ENCODE measurements at regions not wholly inside any gene's neighbourhood (a gene's known extent, or its start where the extent isn't known, plus 50 kb on each side); places are given as distances from the start of the nearest gene placed in this dataset.
"Not testable (repeated sequence)": the region's sequence is repeated elsewhere in the genome, so short reads cannot be mapped to it uniquely, and the experiment has no call there.

DNA sequence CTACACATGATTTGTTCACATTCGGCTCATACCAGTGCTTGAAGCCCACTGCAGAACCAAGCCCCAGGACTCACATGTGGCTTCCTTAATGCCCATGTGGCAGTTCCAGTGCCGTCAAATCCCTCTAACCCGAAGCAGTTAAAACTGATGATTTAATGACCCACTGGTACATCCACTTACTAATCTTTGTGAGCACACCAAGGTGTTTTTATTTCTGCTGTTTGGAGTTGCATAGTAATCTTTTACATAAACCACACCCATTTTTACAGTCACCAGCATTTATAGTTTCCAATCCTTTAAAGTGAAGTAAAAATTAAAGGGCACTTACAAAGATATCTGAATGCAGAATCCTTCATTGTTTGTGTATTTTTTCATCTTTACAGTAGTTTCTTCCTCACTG is 232.0 kb downstream of the ANKRD60 start:
- DNase-seq, result no peak

DNA sequence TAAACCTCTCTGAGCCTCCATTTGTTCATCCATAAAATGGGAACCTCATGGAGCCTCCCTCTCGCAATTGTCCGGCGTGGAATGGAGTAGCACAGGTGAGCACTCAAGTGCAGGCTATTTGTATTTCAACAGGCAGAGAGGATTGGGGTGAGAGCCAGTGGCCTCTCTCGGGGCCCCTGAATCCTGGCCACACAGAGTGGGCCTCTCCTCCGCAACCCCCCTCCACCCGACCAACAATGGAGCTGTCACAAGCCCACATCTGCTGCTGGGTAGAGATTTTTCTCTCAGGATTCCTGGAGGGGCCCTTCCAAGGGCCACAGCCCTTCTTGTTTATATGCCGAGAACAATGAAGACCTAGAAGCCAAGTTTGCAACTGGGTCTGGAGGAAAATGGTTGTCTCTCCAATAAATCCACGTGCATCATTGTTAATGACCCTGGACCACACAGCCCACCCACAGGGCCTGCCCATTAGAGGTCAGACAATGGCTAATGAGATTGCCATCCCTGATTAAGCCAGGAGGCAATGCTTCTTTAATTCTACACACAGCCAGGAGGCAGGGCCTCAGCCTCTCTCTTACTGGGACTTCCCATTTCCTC is 233.0 kb downstream of the ANKRD60 start:
- DNase-seq, result no peak

GRCh38 chr20:57993716-57994431 is 234.6 kb downstream of the ANKRD60 start:
- peak; percentile 44 for DNase-seq

GRCh38 chr20:57991211-57991881 is 237.1 kb downstream of the ANKRD60 start:
- DNase-seq, result peak; percentile 91

GRCh38 chr20:57990396-57990987 is 238.0 kb downstream of the ANKRD60 start:
- peak; percentile 86 for DNase-seq

DNA sequence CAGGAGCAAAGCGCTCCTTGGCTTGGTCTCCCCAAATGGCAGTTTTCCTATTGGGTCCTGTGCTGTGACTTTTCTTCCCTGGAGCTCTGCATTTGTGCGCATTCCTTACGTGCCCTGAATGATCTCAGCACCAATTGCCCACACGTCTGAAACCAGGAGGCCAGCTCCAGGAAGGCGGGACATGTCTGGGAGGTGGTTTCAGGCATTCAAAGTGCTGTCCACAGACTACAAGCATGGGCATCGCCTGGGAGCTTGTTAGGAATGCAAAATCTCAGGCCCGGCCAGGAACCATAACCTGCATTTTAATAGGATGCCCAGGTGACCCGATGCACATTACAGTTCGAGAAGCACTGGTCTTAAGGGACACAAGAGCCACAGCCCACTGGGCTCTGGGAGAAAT is 239.6 kb downstream of the ANKRD60 start:
- DNase-seq, result no peak

DNA sequence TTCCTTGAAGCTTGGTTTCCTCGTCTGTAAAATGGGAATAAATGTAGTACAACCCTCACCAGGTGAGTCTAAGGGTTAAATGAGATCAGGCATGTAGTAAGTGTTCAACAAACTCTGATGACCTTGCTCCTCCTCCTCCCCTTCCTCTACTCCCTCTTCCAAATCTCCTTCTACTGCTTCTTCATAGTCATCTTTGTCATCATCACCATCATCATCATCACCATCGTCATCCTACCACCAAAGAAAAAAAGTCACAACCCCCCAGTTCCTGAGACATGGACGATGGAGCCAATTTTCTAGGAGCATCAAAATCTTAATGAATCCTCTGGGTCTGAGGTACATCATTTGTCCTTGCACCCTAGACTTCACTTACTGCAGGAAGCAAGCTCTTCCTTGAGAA is 240.0 kb downstream of the ANKRD60 start:
- no peak for DNase-seq

- DNase-seq, result no peak
These were observed 240.8 kb downstream of the ANKRD60 start for GRCh38 chr20:57987659-57988058.

DNA sequence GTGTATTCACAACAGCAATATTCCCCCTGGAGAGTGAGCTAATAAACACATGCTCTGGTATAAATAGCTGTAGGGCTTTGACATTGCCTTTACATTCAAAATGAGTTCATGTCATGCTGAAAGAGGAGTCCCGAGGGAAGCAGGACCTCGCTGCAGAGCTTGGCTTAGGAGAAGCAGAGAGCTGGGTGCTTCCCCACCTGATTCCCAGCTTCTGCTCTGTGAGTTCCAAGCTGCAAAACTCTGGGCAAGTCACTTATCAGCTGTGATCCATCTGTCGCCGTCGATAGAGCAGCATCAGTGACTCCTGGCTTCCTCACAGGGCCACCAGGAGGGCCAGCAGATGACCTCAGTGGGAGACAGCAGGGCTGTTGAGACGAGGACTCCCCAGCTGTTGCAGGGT is 241.8 kb downstream of the ANKRD60 start:
- no peak for DNase-seq

- DNase-seq, result no peak
These were observed 243.2 kb downstream of the ANKRD60 start for GRCh38 chr20:57985278-57985677.

DNA sequence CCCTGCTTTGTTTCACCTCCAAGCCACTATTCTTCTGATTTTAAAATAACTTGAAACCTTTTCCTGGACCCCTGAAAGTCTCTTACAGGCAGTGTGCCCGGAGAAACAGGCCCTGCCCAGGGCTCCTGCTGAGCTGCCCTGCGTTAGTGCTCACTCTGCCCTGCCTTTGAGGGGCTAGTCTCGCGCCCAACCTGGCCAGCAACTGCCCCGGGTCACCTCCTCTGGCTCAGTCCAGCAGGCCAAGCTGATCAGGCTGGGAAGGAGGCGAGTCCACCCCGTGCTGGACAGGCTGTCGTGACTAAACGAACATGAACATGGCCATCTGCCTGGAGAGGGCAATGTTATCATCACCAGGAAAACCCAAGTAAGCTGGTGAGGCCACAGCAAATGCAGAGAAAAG is 245.4 kb downstream of the ANKRD60 start:
- DNase-seq, result no peak

- DNase-seq, result peak; percentile 20
These were observed 247.9 kb downstream of the ANKRD60 start for GRCh38 chr20:57980506-57980905.

- DNase-seq, result no peak
These were observed 250.9 kb downstream of the ANKRD60 start for GRCh38 chr20:57977569-57977968.

DNA sequence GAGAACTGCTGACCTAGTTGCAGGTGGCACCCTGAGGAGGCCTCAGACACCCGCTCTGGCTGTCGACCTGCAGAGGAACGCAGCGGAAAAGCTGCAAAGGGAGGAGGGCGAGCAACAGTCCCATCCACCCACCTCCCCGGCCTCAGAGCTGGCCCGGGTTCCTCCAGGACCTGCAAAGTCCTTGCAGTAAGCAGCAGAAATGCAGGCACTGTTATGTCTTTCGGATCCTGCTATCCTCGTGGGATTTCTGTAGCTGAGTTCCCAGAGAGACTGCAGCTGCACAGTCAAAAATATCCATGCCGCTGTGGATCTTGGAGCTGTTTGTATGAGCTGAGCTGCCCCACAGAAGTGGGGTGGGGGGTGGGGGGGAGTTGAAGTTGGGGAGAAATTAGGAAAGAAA is 251.3 kb downstream of the ANKRD60 start:
- no peak for DNase-seq

GRCh38 chr20:57974863-57975262 is 253.6 kb downstream of the ANKRD60 start:
- DNase-seq, result no peak

DNA sequence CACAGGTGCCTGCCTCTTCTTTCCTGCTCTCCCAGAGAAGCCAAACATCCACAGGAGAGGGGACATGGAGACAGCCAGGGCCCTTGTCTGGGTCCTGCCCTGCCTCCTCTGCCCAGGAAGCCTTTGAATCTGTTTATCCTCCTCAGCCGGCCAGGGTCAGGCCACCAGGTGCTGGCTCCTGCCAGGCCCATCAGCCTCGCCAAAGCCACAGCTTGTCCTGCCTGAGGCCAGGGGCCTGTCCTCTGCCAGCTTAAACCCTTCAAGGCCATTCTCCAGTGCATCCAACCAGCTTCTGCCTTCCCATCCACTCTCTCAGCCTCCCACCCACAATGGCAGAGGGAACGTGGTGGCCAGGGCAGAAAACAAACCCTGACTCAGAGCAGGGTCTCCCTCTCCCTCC is 254.6 kb downstream of the ANKRD60 start:
- no peak for DNase-seq

DNA sequence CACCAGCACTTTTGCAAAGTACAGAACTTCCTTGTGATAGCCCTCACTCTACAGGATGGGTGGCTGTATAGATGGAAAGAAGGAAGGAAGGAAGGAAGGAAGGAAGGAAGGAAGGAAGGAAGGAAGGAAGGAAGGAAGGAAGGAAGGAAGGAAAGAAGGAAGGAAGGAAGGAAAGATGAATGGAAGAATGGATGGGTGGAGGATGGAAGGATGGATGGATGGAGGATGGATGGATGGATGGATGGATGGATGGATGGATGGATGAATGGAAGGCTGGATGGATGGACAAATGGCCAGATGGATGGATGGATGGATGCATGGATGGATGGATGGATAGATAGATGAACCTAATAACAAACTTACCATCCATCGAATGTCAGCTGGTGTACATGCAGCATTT is 256.9 kb downstream of the ANKRD60 start:
- DNase-seq, result not testable (repeated sequence)

DNA sequence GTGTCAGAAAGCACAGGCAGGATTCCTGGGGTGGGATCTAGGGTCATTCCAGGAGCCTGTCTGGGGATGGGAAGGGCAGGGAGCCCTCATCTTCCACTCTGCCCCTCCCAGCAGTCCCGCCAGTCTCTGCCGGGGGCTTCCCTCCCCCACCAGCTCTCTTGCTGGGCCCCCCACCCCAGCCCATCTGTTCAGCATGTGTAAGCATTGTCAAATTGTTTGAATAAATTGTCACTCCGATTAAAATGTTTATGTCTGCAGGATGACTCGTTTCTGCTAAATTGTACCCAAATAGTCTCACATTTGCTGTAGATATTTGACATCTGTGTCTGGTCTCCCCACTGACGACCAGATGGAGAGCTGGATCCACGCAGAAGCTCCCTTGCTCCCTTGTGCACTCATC is 257.6 kb downstream of the ANKRD60 start:
- DNase-seq, result no peak

GRCh38 chr20:57970116-57970515 is 258.3 kb downstream of the ANKRD60 start:
- no peak for DNase-seq

DNA sequence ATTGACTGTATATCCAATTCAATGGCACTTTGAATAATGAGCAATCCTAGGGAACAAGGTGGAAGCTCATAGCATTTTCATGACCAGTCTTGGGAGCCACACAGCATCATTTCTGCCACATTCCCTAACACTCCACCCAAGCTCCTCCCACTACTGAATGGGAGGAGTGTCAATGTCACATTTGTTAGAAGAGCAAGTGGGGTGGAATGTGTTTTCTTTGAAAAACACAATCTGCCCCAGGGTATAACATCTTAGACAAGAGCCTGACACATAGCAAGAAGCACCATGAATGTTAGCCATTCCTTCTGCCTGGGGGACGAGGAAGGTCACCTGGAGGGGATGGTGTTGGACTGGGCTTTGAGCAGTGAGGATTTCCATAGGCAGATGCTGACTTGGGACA is 258.3 kb upstream of the PMEPA1 start:
- no peak for DNase-seq

GRCh38 chr20:57967364-57967763 is 257.5 kb upstream of the PMEPA1 start:
- DNase-seq, result no peak

GRCh38 chr20:57966620-57967019 is 256.8 kb upstream of the PMEPA1 start:
- no peak for DNase-seq

- DNase-seq, result no peak
These were observed 255.6 kb upstream of the PMEPA1 start for GRCh38 chr20:57965441-57965840.
